ENCODE measurements at regions not wholly inside any gene's neighbourhood (a gene's known extent, or its start where the extent isn't known, plus 50 kb on each side); places are given as distances from the start of the nearest gene placed in this dataset.

GRCh38 chr4:54973784-54974183 is 151.6 kb downstream of the KDR start:
- peaks cover 3% of the 10 kb centered on the region for H3K9me3 Mint-ChIP-seq (ENCODE audit: low read depth)
- H3K4me1 Mint-ChIP-seq (ENCODE audit: low read depth): no peaks in the 10 kb centered on the region
- DNase-seq (ENCODE audit: low spot score): no peak
- no peak overlapping the region for H3K27ac Mint-ChIP-seq (ENCODE audit: unreplicated experiment)
- H3K27me3 Mint-ChIP-seq (ENCODE audit: low read depth): peaks cover 35% of the 10 kb centered on the region
- no peaks in the 10 kb centered on the region for H3K36me3 Mint-ChIP-seq (ENCODE audit: low read depth)
- no peak overlapping the region for H3K4me3 Mint-ChIP-seq (ENCODE audit: unreplicated experiment)
- no peak for TF ChIP-seq CTCF (IDR thresholded peaks at IDR 0.05)

GRCh38 chr4:54971474-54971950 is 153.9 kb downstream of the KDR start:
- H3K27ac Mint-ChIP-seq (ENCODE audit: unreplicated experiment): no peak overlapping the region
- H3K9me3 Mint-ChIP-seq (ENCODE audit: low read depth): no peaks in the 10 kb centered on the region
- DNase-seq (ENCODE audit: low spot score): no peak
- peaks cover 25% of the 10 kb centered on the region for H3K27me3 Mint-ChIP-seq (ENCODE audit: low read depth)
- H3K4me1 Mint-ChIP-seq (ENCODE audit: low read depth): no peaks in the 10 kb centered on the region
- no peak overlapping the region for H3K4me3 Mint-ChIP-seq (ENCODE audit: unreplicated experiment)
- no peaks in the 10 kb centered on the region for H3K36me3 Mint-ChIP-seq (ENCODE audit: low read depth)
- TF ChIP-seq CTCF (IDR thresholded peaks at IDR 0.05): peak; percentile 98

GRCh38 chr4:54967289-54967688 is 158.1 kb downstream of the KDR start:
- Mint-ChIP-seq H3K9me3 (ENCODE audit: low read depth) (no peaks in the 10 kb centered on the region), H3K27ac (ENCODE audit: unreplicated experiment) (no peak overlapping the region), H3K4me1 (ENCODE audit: low read depth) (no peaks in the 10 kb centered on the region), H3K4me3 (ENCODE audit: unreplicated experiment) (no peak overlapping the region), H3K36me3 (ENCODE audit: low read depth) (no peaks in the 10 kb centered on the region), H3K27me3 (ENCODE audit: low read depth) (peaks cover 15% of the 10 kb centered on the region)
- no peak for DNase-seq (ENCODE audit: low spot score)
- TF ChIP-seq CTCF (IDR thresholded peaks at IDR 0.05): no peak

- H3K27ac Mint-ChIP-seq (ENCODE audit: unreplicated experiment): no peak overlapping the region
- no peak for DNase-seq (ENCODE audit: low spot score)
- peaks cover 19% of the 10 kb centered on the region for H3K4me1 Mint-ChIP-seq (ENCODE audit: low read depth)
- H3K9me3 Mint-ChIP-seq (ENCODE audit: low read depth): no peaks in the 10 kb centered on the region
- H3K4me3 Mint-ChIP-seq (ENCODE audit: unreplicated experiment): no peak overlapping the region
- H3K36me3 Mint-ChIP-seq (ENCODE audit: low read depth): no peaks in the 10 kb centered on the region
- TF ChIP-seq CTCF (IDR thresholded peaks at IDR 0.05): peak; percentile 90
- H3K27me3 Mint-ChIP-seq (ENCODE audit: low read depth): peaks cover 7% of the 10 kb centered on the region
Measured at GRCh38 chr4:54961357-54961975, 163.9 kb downstream of the KDR start.

- Mint-ChIP-seq H3K4me1 (ENCODE audit: low read depth) (peaks cover 23% of the 10 kb centered on the region), H3K4me3 (ENCODE audit: unreplicated experiment) (no peak overlapping the region), H3K27ac (ENCODE audit: unreplicated experiment) (no peak overlapping the region), H3K36me3 (ENCODE audit: low read depth) (no peaks in the 10 kb centered on the region), H3K9me3 (ENCODE audit: low read depth) (no peaks in the 10 kb centered on the region), H3K27me3 (ENCODE audit: low read depth) (peaks cover 5% of the 10 kb centered on the region)
- TF ChIP-seq CTCF (IDR thresholded peaks at IDR 0.05): no peak
- DNase-seq (ENCODE audit: low spot score): no peak
Measured at GRCh38 chr4:54959651-54960116, 165.7 kb downstream of the KDR start.

Data from chondrocyte (in vitro differentiated cells).